ENCODE measurements at regions not wholly inside any gene's neighbourhood (a gene's known extent, or its start where the extent isn't known, plus 50 kb on each side); places are given as distances from the start of the nearest gene placed in this dataset.

GRCh38 chr22:48068323-48068885 is 1306.0 kb downstream of the TBC1D22A start:
- TF ChIP-seq CTCF (conservative IDR thresholded peaks at IDR 0.05; ENCODE audit: low read depth, low read length) (no peak), EZH2phosphoT487 (IDR thresholded peaks at IDR 0.05; ENCODE audit: borderline replicate concordance, low read length) (no peak), EZH2 (IDR thresholded peaks at IDR 0.05; ENCODE audit: low read length, unreplicated experiment) (no peak)

Data from PC-3 (cell line).